SK-N-SH (cell line): ENCODE measurements at regions not wholly inside any gene's neighbourhood (a gene's known extent, or its start where the extent isn't known, plus 50 kb on each side); places are given as distances from the start of the nearest gene placed in this dataset.

ENCODE experiments used
- CTCF ChIA-PET: fragments of 300-600, 350-600 bp; formaldehyde crosslinking; extraction: SDS; loops from one replicate; lab custom pipeline; 2021; lab: Yijun Ruan, JAX
- POLR2A ChIA-PET: fragments of 350-600 bp; sonication (Branson Sonifier 250); formaldehyde crosslinking; extraction: SDS; loops from one replicate; lab custom pipeline; 2020; ENCODE audit warnings: antibody characterized with exemption, inconsistent platforms; lab: Yijun Ruan, JAX
- DNase-seq: peaks from one replicate; pipeline ENCODE4 v3.0.0; 2012
- H2AFZ ChIP-seq: fragments of 200-600 bp; sonication (generic); 2 replicates; pipeline ENCODE4 v1.8.1; 2016; ENCODE audit warnings: antibody characterized with exemption, mild to moderate bottlenecking, low read depth
- H3F3A ChIP-seq: fragments of 200-600 bp; sonication (generic); replicated peaks from 2 replicates; pipeline ENCODE3; 2016; ENCODE audit warnings: antibody characterized with exemption, mild to moderate bottlenecking; ENCODE audit not compliant: insufficient read depth
- H3K27ac ChIP-seq, 2 experiments: fragments of 200-500 bp in 1 of 2; fragments of 200-600 bp in 1 of 2; sonication (Bioruptor generic) in 1 of 2; sonication (generic), shearing (Covaris generic) in 1 of 2; 2 replicates each; pipeline versions ENCODE4 v1.5.1 to v1.6.1; 2014 to 2016; ENCODE audit warnings: low read depth in 2 of 2, inconsistent platforms in 1 of 2, low read length in 1 of 2, mild to moderate bottlenecking in 1 of 2, mixed read lengths in 1 of 2
- H3K27me3 ChIP-seq: fragments of 200-600 bp; sonication (generic), shearing (Covaris generic); 2 replicates; pipeline ENCODE4 v1.6.1; 2016; ENCODE audit warnings: mixed run types; ENCODE audit not compliant: insufficient read depth
- H3K36me3 ChIP-seq, 2 experiments: fragments of 200-500 bp in 1 of 2; fragments of 200-600 bp in 1 of 2; sonication (Bioruptor generic) in 1 of 2; sonication (generic) in 1 of 2; replicated peaks in 1 of 2; 2 replicates each; pipeline versions ENCODE3 to v1.5.1; 2014 to 2016; ENCODE audit warnings: low read length in 1 of 2, mild to moderate bottlenecking in 1 of 2; ENCODE audit not compliant: insufficient read depth in 2 of 2, control insufficient read depth in 1 of 2
- H3K4me1 ChIP-seq, 2 experiments: fragments of 200-500 bp in 1 of 2; fragments of 200-600 bp in 1 of 2; sonication (Bioruptor generic) in 1 of 2; sonication (generic), shearing (Covaris generic) in 1 of 2; 2 replicates each; pipeline versions ENCODE4 v1.5.1 to v1.6.1; 2014 to 2016; ENCODE audit warnings: low read depth in 1 of 2, low read length in 1 of 2, mixed run types in 1 of 2; ENCODE audit not compliant: insufficient read depth in 2 of 2, control insufficient read depth in 1 of 2
- H3K4me2 ChIP-seq: fragments of 200-600 bp; sonication (generic), shearing (Covaris generic); 2 replicates; pipeline ENCODE4 v1.6.1; 2017; ENCODE audit warnings: mixed run types
- H3K4me3 ChIP-seq, 2 experiments: fragments of 200-500 bp in 1 of 2; fragments of 200-600 bp in 1 of 2; sonication (Bioruptor generic) in 1 of 2; sonication (generic), shearing (Covaris generic) in 1 of 2; 2 replicates each; pipeline versions ENCODE4 v1.5.1 to v1.8.1; 2014 to 2016; ENCODE audit warnings: low read depth in 2 of 2, inconsistent platforms in 1 of 2, low read length in 1 of 2, mild to moderate bottlenecking in 1 of 2, mixed read lengths in 1 of 2, moderate library complexity in 1 of 2
- H3K79me2 ChIP-seq: fragments of 200-600 bp; sonication (generic); 2 replicates; pipeline ENCODE4 v1.8.1; 2017; ENCODE audit warnings: mild to moderate bottlenecking; ENCODE audit not compliant: insufficient read depth
- H3K9ac ChIP-seq: fragments of 200-600 bp; sonication (generic); 2 replicates; pipeline ENCODE4 v1.6.1; 2017; ENCODE audit warnings: mixed run types
- H3K9me2 ChIP-seq: fragments of 200-600 bp; sonication (generic); 2 replicates; pipeline ENCODE4 v1.6.1; 2017; ENCODE audit warnings: mixed run types
- H3K9me3 ChIP-seq: fragments of 200-600 bp; sonication (generic); 2 replicates; pipeline ENCODE4 v1.6.1; 2017; ENCODE audit warnings: mixed run types, mild to moderate bottlenecking, moderate library complexity
- H4K20me1 ChIP-seq: fragments of 200-600 bp; sonication (generic); 2 replicates; pipeline ENCODE4 v1.6.1; 2017; ENCODE audit warnings: mild to moderate bottlenecking, mixed run types; ENCODE audit not compliant: insufficient read depth
- CTCF ChIP-seq: fragments of 200-600 bp; sonication (generic); IDR thresholded peaks from 2 replicates; pipeline ENCODE4 v1.6.1; 2017; ENCODE audit warnings: antibody characterized with exemption, mild to moderate bottlenecking, moderate library complexity
- FOXJ3 ChIP-seq: sonication (generic); formaldehyde crosslinking; IDR thresholded peaks from 2 replicates; pipeline ENCODE4 v1.5.1; 2020; ENCODE audit warnings: mild to moderate bottlenecking, missing genetic modification reagents
- FOXM1 ChIP-seq: IDR thresholded peaks from 2 replicates; pipeline ENCODE4 v1.4.0; 2012; ENCODE audit warnings: low read depth, mild to moderate bottlenecking
- GABPA ChIP-seq: IDR thresholded peaks from 2 replicates; pipeline ENCODE4 v1.4.0; 2012; ENCODE audit warnings: low read depth, mild to moderate bottlenecking
- JUND ChIP-seq: IDR thresholded peaks from 2 replicates; pipeline ENCODE4 v1.4.0; 2012
- MAX ChIP-seq: IDR thresholded peaks from 2 replicates; pipeline ENCODE4 v1.4.0; 2012; ENCODE audit warnings: low read depth
- MXI1 ChIP-seq: IDR thresholded peaks from 2 replicates; pipeline ENCODE4 v1.6.1; 2012; ENCODE audit warnings: mild to moderate bottlenecking, low read depth, low read length, improper control_type of control experiment
- NRF1 ChIP-seq: IDR thresholded peaks from 2 replicates; pipeline ENCODE4 v1.6.1; 2012; ENCODE audit warnings: low read depth, mild to moderate bottlenecking, low read length
- PBX3 ChIP-seq: IDR thresholded peaks from 2 replicates; pipeline ENCODE4; 2012
- POLR2AphosphoS5 ChIP-seq: IDR thresholded peaks from 2 replicates; pipeline ENCODE4 v1.6.1; 2012; ENCODE audit warnings: low read depth, low read length
- YY1 ChIP-seq: IDR thresholded peaks from 2 replicates; pipeline ENCODE4 v1.4.0; 2012; ENCODE audit warnings: low read depth, mild to moderate bottlenecking
- ZBTB33 ChIP-seq: IDR thresholded peaks from 2 replicates; pipeline ENCODE4 v1.4.0; 2012; ENCODE audit warnings: low read depth, borderline replicate concordance
- WGBS: methylation state at CpG from one replicate; pipeline ENCODE4 v1.1.6; 2017; ENCODE audit warnings: low lambda C conversion rate; 5-methylcytosine and 5-hydroxymethylcytosine counted together

- Histone ChIP-seq H3K36me3 (no peaks in the 10 kb centered on the region), H2AFZ (no peak overlapping the region), H3K9ac (no peak overlapping the region), H3K27me3 (no peaks in the 10 kb centered on the region), H3K79me2 (no peaks in the 10 kb centered on the region), H3K9me3 (no peaks in the 10 kb centered on the region)
- CTCF ChIA-PET = no interaction called here
- no peak for DNase-seq
- no peak for TF ChIP-seq CTCF
- TF ChIP-seq MXI1 = no peak
- no peak for TF ChIP-seq FOXJ3 (CRISPR knock-in tag)
- TF ChIP-seq PBX3 = no peak
- no peak for TF ChIP-seq JUND
- TF ChIP-seq, all 33 proteins: peak for 0
- no peaks in the 10 kb centered on the region for H3K9me2 ChIP-seq
- no peaks in the 10 kb centered on the region for H4K20me1 ChIP-seq
- H3K27ac ChIP-seq = no peak overlapping the region
- POLR2A ChIA-PET = no interaction called here
- H3K4me2 ChIP-seq = no peak overlapping the region
- H3K4me3 ChIP-seq = no peak overlapping the region
- no peaks in the 10 kb centered on the region for H3F3A ChIP-seq
- 0% methylated on average over 1 of the region's 1 CpG for WGBS
- H3K4me1 ChIP-seq = no peaks in the 10 kb centered on the region
Observed at GRCh38 chrX:26562156-26562555, 346.2 kb downstream of the MAGEB5 start.

- H3K27me3 ChIP-seq = no peaks in the 10 kb centered on the region
- no peak overlapping the region for H3K4me2 ChIP-seq
- TF ChIP-seq POLR2AphosphoS5 = no peak
- ChIA-PET CTCF (no interaction called here), POLR2A (no interaction called here)
- no peaks in the 10 kb centered on the region for H3F3A ChIP-seq
- H3K36me3 ChIP-seq = no peaks in the 10 kb centered on the region
- H4K20me1 ChIP-seq = no peaks in the 10 kb centered on the region
- H3K27ac ChIP-seq = no peak overlapping the region
- no peaks in the 10 kb centered on the region for H3K79me2 ChIP-seq
- no peak overlapping the region for H3K4me3 ChIP-seq
- WGBS = 9% methylated on average over 3 of the region's 3 CpGs
- H3K9me2 ChIP-seq = no peaks in the 10 kb centered on the region
- H3K9ac ChIP-seq = no peak overlapping the region
- H2AFZ ChIP-seq = no peak overlapping the region
- H3K4me1 ChIP-seq = no peaks in the 10 kb centered on the region
- DNase-seq = no peak
- H3K9me3 ChIP-seq = no peaks in the 10 kb centered on the region
Observed at GRCh38 chrX:26559855-26560254, 343.9 kb downstream of the MAGEB5 start.

- Histone ChIP-seq H3K9me2 (no peaks in the 10 kb centered on the region), H3K4me1 (no peaks in the 10 kb centered on the region), H2AFZ (no peak overlapping the region), H3K36me3 (no peaks in the 10 kb centered on the region), H3K9me3 (no peaks in the 10 kb centered on the region), H4K20me1 (no peaks in the 10 kb centered on the region), H3K27ac (no peak overlapping the region), H3K79me2 (no peaks in the 10 kb centered on the region), H3K9ac (no peak overlapping the region), H3K4me3 (no peak overlapping the region), H3F3A (no peaks in the 10 kb centered on the region), H3K4me2 (no peak overlapping the region), H3K27me3 (no peaks in the 10 kb centered on the region)
- POLR2A ChIA-PET = no interaction called here
- WGBS = 14% methylated on average over 19 of the region's 29 CpGs
- CTCF ChIA-PET = no interaction called here
- DNase-seq = no peak
- TF ChIP-seq ZBTB33 (no peak), FOXM1 (no peak), CTCF (no peak), NRF1 (no peak), PBX3 (no peak), YY1 (no peak), GABPA (no peak), MAX (no peak)
Observed at GRCh38 chrX:26558719-26559386, 342.9 kb downstream of the MAGEB5 start.
